ENCODE measurements at regions not wholly inside any gene's neighbourhood (a gene's known extent, or its start where the extent isn't known, plus 50 kb on each side); places are given as distances from the start of the nearest gene placed in this dataset.

DNA sequence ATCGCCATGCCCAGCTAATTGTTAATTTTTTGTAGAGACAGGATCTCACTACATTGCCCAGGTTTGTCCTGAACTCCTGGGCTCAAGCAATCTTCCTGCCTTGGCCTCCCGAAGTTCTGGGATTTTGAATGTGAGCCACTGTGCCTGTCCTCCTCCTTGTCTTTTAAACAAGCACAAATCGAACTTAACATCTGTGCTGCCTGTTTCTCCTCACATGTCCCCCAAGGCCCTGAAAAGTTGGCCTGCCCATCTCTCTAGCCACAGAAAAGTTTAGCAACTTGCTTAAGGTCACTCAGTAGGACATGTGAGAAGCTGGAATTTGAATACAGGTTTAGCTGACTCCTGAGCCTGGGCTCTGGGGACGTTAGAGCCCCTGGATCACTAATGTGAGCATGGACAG lies 115.7 kb upstream of the KCNG1 start:
- ChIA-PET CTCF (no interaction called here), POLR2A (no interaction called here)
- Histone ChIP-seq H4K20me1 (replicated peaks; ENCODE audit: control insufficient read depth, extremely low read depth, insufficient read depth, low read length) (no peaks in the 10 kb centered on the region), H3K4me3 (replicated peaks in 1 of 3; ENCODE audit: insufficient read depth in 1 of 3, low read depth in 1 of 3, low read length in 3 of 3) (no peak overlapping the region), H3K9me3 (replicated peaks; ENCODE audit: control insufficient read depth, insufficient read depth, low read length) (no peaks in the 10 kb centered on the region), H3K4me2 (ENCODE audit: insufficient read depth, low read length) (no peak overlapping the region), H3K9me1 (replicated peaks; ENCODE audit: control insufficient read depth, extremely low read depth, insufficient read depth, low read length) (no peaks in the 10 kb centered on the region), H3K27me3 (ENCODE audit: control insufficient read depth in 2 of 2, insufficient read depth in 2 of 2, low read length in 2 of 2) (peaks cover 2 to 4% of the 10 kb centered on the region in 2 experiments), H3K27ac (ENCODE audit: insufficient read depth, low read depth, low read length) (no peak overlapping the region), H3K4me1 (ENCODE audit: control insufficient read depth, extremely low read depth, insufficient read depth, low read length) (no peaks in the 10 kb centered on the region), H3K36me3 (ENCODE audit: control insufficient read depth in 2 of 2, extremely low read depth in 1 of 2, insufficient read depth in 2 of 2, low read length in 2 of 2) (no peaks in the 10 kb centered on the region), H2AFZ (ENCODE audit: low read depth, low read length) (no peak overlapping the region), H3K79me2 (ENCODE audit: control insufficient read depth, insufficient read depth, low read length) (no peaks in the 10 kb centered on the region), H3K9ac (replicated peaks; ENCODE audit: extremely low read depth, insufficient read depth, low read length) (no peak overlapping the region)
- dilution Hi-C loops (cut with MboI; ENCODE audit: extremely low pct_ligation_motif_present, low sequenced_read_pairs): no loop called here
- DNase-seq (ENCODE audit: low read depth, low spot score) (no peak), FAIRE-seq (no peak)
- no peak for TF ChIP-seq GATA2 (IDR thresholded peaks at IDR 0.05; ENCODE audit: insufficient read depth, insufficient read length, low read depth, low read length)
- no TSS peak for BruUV-seq (replicated peaks)
- intact Hi-C loops (cut with micrococcal nuclease): no loop called here

DNA sequence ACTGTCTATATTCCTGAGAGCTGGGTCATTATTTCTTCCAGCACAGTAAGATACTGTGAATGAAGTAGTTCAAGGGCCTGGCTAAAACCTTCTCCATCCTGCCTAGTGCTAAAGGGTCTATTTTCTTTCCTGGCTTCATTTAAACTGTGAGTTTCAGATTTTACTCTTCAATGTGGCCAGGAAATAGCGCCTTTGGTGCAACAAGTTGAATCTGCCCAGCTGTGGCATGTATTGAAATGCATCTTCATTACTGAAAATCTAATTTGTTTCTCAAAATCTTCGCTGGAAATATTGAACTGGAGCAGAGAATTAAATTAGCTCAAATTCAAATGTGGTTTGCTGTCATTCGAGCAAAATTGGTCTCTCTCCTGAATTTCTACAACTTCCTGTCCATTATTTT lies 114.6 kb upstream of the KCNG1 start:
- H2AFZ ChIP-seq (ENCODE audit: low read depth, low read length): no peak overlapping the region
- H3K9ac ChIP-seq (replicated peaks; ENCODE audit: extremely low read depth, insufficient read depth, low read length): no peak overlapping the region
- FAIRE-seq (no peak), DNase-seq (ENCODE audit: low read depth, low spot score) (no peak)
- no peaks in the 10 kb centered on the region for H3K4me1 ChIP-seq (ENCODE audit: control insufficient read depth, extremely low read depth, insufficient read depth, low read length)
- BruUV-seq (replicated peaks): no TSS peak
- H3K36me3 ChIP-seq (ENCODE audit: control insufficient read depth in 2 of 2, extremely low read depth in 1 of 2, insufficient read depth in 2 of 2, low read length in 2 of 2): no peaks in the 10 kb centered on the region
- H3K4me3 ChIP-seq (replicated peaks in 1 of 3; ENCODE audit: insufficient read depth in 1 of 3, low read depth in 1 of 3, low read length in 3 of 3): no peak overlapping the region
- H3K79me2 ChIP-seq (ENCODE audit: control insufficient read depth, insufficient read depth, low read length): no peaks in the 10 kb centered on the region
- no peaks in the 10 kb centered on the region for H3K9me3 ChIP-seq (replicated peaks; ENCODE audit: control insufficient read depth, insufficient read depth, low read length)
- peaks cover 0 to 3% of the 10 kb centered on the region in 2 experiments for H3K27me3 ChIP-seq (ENCODE audit: control insufficient read depth in 2 of 2, insufficient read depth in 2 of 2, low read length in 2 of 2)
- H4K20me1 ChIP-seq (replicated peaks; ENCODE audit: control insufficient read depth, extremely low read depth, insufficient read depth, low read length): no peaks in the 10 kb centered on the region
- CTCF ChIA-PET: no interaction called here
- TF ChIP-seq GATA2 (IDR thresholded peaks at IDR 0.05; ENCODE audit: insufficient read depth, insufficient read length, low read depth, low read length) (no peak), MYC (IDR thresholded peaks at IDR 0.05; ENCODE audit: low read depth, low read length) (no peak), EZH2 (IDR thresholded peaks at IDR 0.05; ENCODE audit: borderline replicate concordance, low read depth, low read length, severe bottlenecking) (no peak), FOS (IDR thresholded peaks at IDR 0.05; ENCODE audit: borderline replicate concordance, insufficient read depth, low read length) (no peak), JUN (IDR thresholded peaks at IDR 0.05; ENCODE audit: borderline replicate concordance, insufficient read depth, insufficient read length, low read depth) (no peak), POLR2AphosphoS5 (IDR thresholded peaks at IDR 0.05; ENCODE audit: insufficient read depth, low read depth, low read length) (no peak), POLR2A (IDR thresholded peaks at IDR 0.05; ENCODE audit: low read depth, low read length) (no peak)
- TF ChIP-seq, protein P1, sequence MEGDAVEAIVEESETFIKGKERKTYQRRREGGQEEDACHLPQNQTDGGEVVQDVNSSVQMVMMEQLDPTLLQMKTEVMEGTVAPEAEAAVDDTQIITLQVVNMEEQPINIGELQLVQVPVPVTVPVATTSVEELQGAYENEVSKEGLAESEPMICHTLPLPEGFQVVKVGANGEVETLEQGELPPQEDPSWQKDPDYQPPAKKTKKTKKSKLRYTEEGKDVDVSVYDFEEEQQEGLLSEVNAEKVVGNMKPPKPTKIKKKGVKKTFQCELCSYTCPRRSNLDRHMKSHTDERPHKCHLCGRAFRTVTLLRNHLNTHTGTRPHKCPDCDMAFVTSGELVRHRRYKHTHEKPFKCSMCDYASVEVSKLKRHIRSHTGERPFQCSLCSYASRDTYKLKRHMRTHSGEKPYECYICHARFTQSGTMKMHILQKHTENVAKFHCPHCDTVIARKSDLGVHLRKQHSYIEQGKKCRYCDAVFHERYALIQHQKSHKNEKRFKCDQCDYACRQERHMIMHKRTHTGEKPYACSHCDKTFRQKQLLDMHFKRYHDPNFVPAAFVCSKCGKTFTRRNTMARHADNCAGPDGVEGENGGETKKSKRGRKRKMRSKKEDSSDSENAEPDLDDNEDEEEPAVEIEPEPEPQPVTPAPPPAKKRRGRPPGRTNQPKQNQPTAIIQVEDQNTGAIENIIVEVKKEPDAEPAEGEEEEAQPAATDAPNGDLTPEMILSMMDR (IDR thresholded peaks at IDR 0.05; ENCODE audit: extremely low read depth in 1 of 2, insufficient read depth in 1 of 2, low read depth in 1 of 2, low read length in 2 of 2): no peak
- TF ChIP-seq, protein P2, sequence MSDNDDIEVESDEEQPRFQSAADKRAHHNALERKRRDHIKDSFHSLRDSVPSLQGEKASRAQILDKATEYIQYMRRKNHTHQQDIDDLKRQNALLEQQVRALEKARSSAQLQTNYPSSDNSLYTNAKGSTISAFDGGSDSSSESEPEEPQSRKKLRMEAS (IDR thresholded peaks at IDR 0.05; ENCODE audit: insufficient read depth, insufficient read length): no peak
- dilution Hi-C loops (cut with MboI; ENCODE audit: extremely low pct_ligation_motif_present, low sequenced_read_pairs) (no loop called here), intact Hi-C loops (cut with micrococcal nuclease) (no loop called here)
- H3K4me2 ChIP-seq (ENCODE audit: insufficient read depth, low read length): no peak overlapping the region
- no peak overlapping the region for H3K27ac ChIP-seq (ENCODE audit: insufficient read depth, low read depth, low read length)
- no peaks in the 10 kb centered on the region for H3K9me1 ChIP-seq (replicated peaks; ENCODE audit: control insufficient read depth, extremely low read depth, insufficient read depth, low read length)
- POLR2A ChIA-PET: no interaction called here
